HAP-1 (cell line): ENCODE measurements at regions not wholly inside any gene's neighbourhood (a gene's known extent, or its start where the extent isn't known, plus 50 kb on each side); places are given as distances from the start of the nearest gene placed in this dataset.
"Not testable (repeated sequence)": the region's sequence is repeated elsewhere in the genome, so short reads cannot be mapped to it uniquely, and the experiment has no call there.

ENCODE experiments used
- DNase-seq, 2 experiments: peaks; one replicate each; pipeline ENCODE4 v3.0.0-alpha.2; 2016 to 2020; ENCODE audit warnings: low spot score in 2 of 2
- H3K27me3 ChIP-seq: fragments of 250-450 bp; sonication (Bioruptor Pico); 2 replicates; pipeline ENCODE4 v1.5.1; 2020; ENCODE audit warnings: low read depth, mild to moderate bottlenecking, moderate library complexity
- H3K36me3 ChIP-seq: fragments of 250-450 bp; sonication (Bioruptor Pico); replicated peaks from 2 replicates; pipeline ENCODE4 v1.5.1; 2020; ENCODE audit warnings: mild to moderate bottlenecking
- H3K4me1 ChIP-seq: fragments of 250-450 bp; sonication (Bioruptor Pico); 2 replicates; pipeline ENCODE4 v1.5.1; 2020; ENCODE audit warnings: mild to moderate bottlenecking
- H3K4me3 ChIP-seq: fragments of 250-450 bp; sonication (Bioruptor Pico); 2 replicates; pipeline ENCODE4 v1.5.1; 2020; ENCODE audit warnings: mild to moderate bottlenecking, moderate library complexity
- H3K9me3 ChIP-seq: fragments of 250-450 bp; sonication (Bioruptor Pico); 2 replicates; pipeline ENCODE4 v1.5.1; 2020; ENCODE audit warnings: mild to moderate bottlenecking, moderate library complexity
- in situ Hi-C: fragments of 300-500 bp; cut with MboI; formaldehyde crosslinking; loops from 3 replicates; pipeline ENCODE4 v1.14.3; 2020; ENCODE audit warnings: low sequenced_read_pairs, inconsistent platforms, mixed read lengths

GRCh38 chr1:185517808-185518419 is 200.9 kb upstream of the IVNS1ABP start:
- Histone ChIP-seq H3K9me3 (peaks cover 4% of the 10 kb centered on the region; the same call in 1 of the 2 replicates), H3K27me3 (no peaks in the 10 kb centered on the region), H3K36me3 (no peaks in the 10 kb centered on the region), H3K4me1 (no peaks in the 10 kb centered on the region), H3K4me3 (no peak overlapping the region)
- in situ Hi-C loops: no loop called here
- DNase-seq: no peak

- H3K4me3 ChIP-seq, H3K27me3 ChIP-seq, H3K36me3 ChIP-seq, in situ Hi-C loops, DNase-seq, H3K4me1 ChIP-seq, H3K9me3 ChIP-seq: not testable (repeated sequence)
These were observed 200.3 kb upstream of the IVNS1ABP start for GRCh38 chr1:185517301-185517700.

- no peaks in the 10 kb centered on the region for H3K27me3 ChIP-seq
- H3K4me1 ChIP-seq: no peaks in the 10 kb centered on the region
- in situ Hi-C loops: no loop called here
- H3K9me3 ChIP-seq: peaks cover 4% of the 10 kb centered on the region; the same call in 1 of the 2 replicates
- H3K4me3 ChIP-seq: no peak overlapping the region
- no peak for DNase-seq
- no peaks in the 10 kb centered on the region for H3K36me3 ChIP-seq
These were observed 198.7 kb upstream of the IVNS1ABP start for GRCh38 chr1:185515696-185516095.

- in situ Hi-C loops: no loop called here
- peaks cover 4% of the 10 kb centered on the region; the same call in 1 of the 2 replicates for H3K9me3 ChIP-seq
- no peaks in the 10 kb centered on the region for H3K4me1 ChIP-seq
- no peak for DNase-seq
- no peak overlapping the region for H3K4me3 ChIP-seq
- H3K36me3 ChIP-seq: no peaks in the 10 kb centered on the region
- no peaks in the 10 kb centered on the region for H3K27me3 ChIP-seq
These were observed 197.3 kb upstream of the IVNS1ABP start for GRCh38 chr1:185514311-185514710.

- DNase-seq: no peak
- Histone ChIP-seq H3K9me3 (no peaks in the 10 kb centered on the region; the same call in 1 of the 2 replicates), H3K4me1 (no peaks in the 10 kb centered on the region), H3K4me3 (no peak overlapping the region), H3K27me3 (no peaks in the 10 kb centered on the region), H3K36me3 (no peaks in the 10 kb centered on the region)
- in situ Hi-C loops: no loop called here
These were observed 195.4 kb upstream of the IVNS1ABP start for GRCh38 chr1:185512442-185512841.

GRCh38 chr1:185501099-185501498 is 184.1 kb upstream of the IVNS1ABP start:
- Histone ChIP-seq H3K27me3 (no peaks in the 10 kb centered on the region), H3K4me1 (no peaks in the 10 kb centered on the region), H3K4me3 (no peak overlapping the region), H3K36me3 (no peaks in the 10 kb centered on the region), H3K9me3 (no peaks in the 10 kb centered on the region)
- in situ Hi-C loops: no loop called here
- DNase-seq: no peak

GRCh38 chr1:185500001-185500626 is 183.1 kb upstream of the IVNS1ABP start:
- DNase-seq: no peak
- H3K36me3 ChIP-seq: no peaks in the 10 kb centered on the region
- no peaks in the 10 kb centered on the region for H3K4me1 ChIP-seq
- in situ Hi-C loops: no loop called here
- H3K9me3 ChIP-seq: no peaks in the 10 kb centered on the region
- no peaks in the 10 kb centered on the region for H3K27me3 ChIP-seq
- H3K4me3 ChIP-seq: no peak overlapping the region

GRCh38 chr1:185498207-185498606 is 181.2 kb upstream of the IVNS1ABP start:
- no peak for DNase-seq
- Histone ChIP-seq H3K36me3 (no peaks in the 10 kb centered on the region), H3K4me3 (no peak overlapping the region), H3K27me3 (no peaks in the 10 kb centered on the region), H3K4me1 (no peaks in the 10 kb centered on the region), H3K9me3 (no peaks in the 10 kb centered on the region)
- in situ Hi-C loops: no loop called here

- in situ Hi-C loops: no loop called here
- Histone ChIP-seq H3K27me3 (no peaks in the 10 kb centered on the region), H3K9me3 (no peaks in the 10 kb centered on the region), H3K4me3 (no peak overlapping the region), H3K4me1 (no peaks in the 10 kb centered on the region), H3K36me3 (no peaks in the 10 kb centered on the region)
- DNase-seq: no peak
These were observed 180.1 kb upstream of the IVNS1ABP start for GRCh38 chr1:185497177-185497576.

GRCh38 chr1:185495898-185496297 is 178.9 kb upstream of the IVNS1ABP start:
- in situ Hi-C loops: no loop called here
- H3K36me3 ChIP-seq: no peaks in the 10 kb centered on the region
- DNase-seq: no peak

GRCh38 chr1:185495007-185495406 is 178.0 kb upstream of the IVNS1ABP start:
- Histone ChIP-seq H3K27me3 (no peaks in the 10 kb centered on the region), H3K4me1 (no peaks in the 10 kb centered on the region), H3K9me3 (no peaks in the 10 kb centered on the region), H3K36me3 (no peaks in the 10 kb centered on the region), H3K4me3 (no peak overlapping the region)
- no peak for DNase-seq
- in situ Hi-C loops: no loop called here

More at GRCh38 chr1:185495898-185496297, 178.9 kb upstream of the IVNS1ABP start:
- H3K27me3 ChIP-seq: no peaks in the 10 kb centered on the region
- H3K4me3 ChIP-seq: no peak overlapping the region
- H3K4me1 ChIP-seq: no peaks in the 10 kb centered on the region
- no peaks in the 10 kb centered on the region for H3K9me3 ChIP-seq

- H3K9me3 ChIP-seq: no peaks in the 10 kb centered on the region
- H3K4me3 ChIP-seq: no peak overlapping the region
- in situ Hi-C loops: no loop called here
- H3K4me1 ChIP-seq: no peaks in the 10 kb centered on the region
- no peak for DNase-seq
- H3K27me3 ChIP-seq: no peaks in the 10 kb centered on the region
- no peaks in the 10 kb centered on the region for H3K36me3 ChIP-seq
These were observed 175.2 kb upstream of the IVNS1ABP start for GRCh38 chr1:185492089-185492825.

GRCh38 chr1:185491604-185492003 is 174.6 kb upstream of the IVNS1ABP start:
- Histone ChIP-seq H3K4me1 (no peaks in the 10 kb centered on the region), H3K9me3 (no peaks in the 10 kb centered on the region), H3K27me3 (no peaks in the 10 kb centered on the region), H3K4me3 (no peak overlapping the region), H3K36me3 (no peaks in the 10 kb centered on the region)
- DNase-seq: no peak
- in situ Hi-C loops: no loop called here

GRCh38 chr1:185490924-185491323 is 173.9 kb upstream of the IVNS1ABP start:
- H3K4me1 ChIP-seq: no peaks in the 10 kb centered on the region
- H3K9me3 ChIP-seq: no peaks in the 10 kb centered on the region
- in situ Hi-C loops: no loop called here
- no peaks in the 10 kb centered on the region for H3K36me3 ChIP-seq
- no peaks in the 10 kb centered on the region for H3K27me3 ChIP-seq
- H3K4me3 ChIP-seq: no peak overlapping the region
- DNase-seq: no peak
